HCT116 (cell line): ENCODE measurements at regions not wholly inside any gene's neighbourhood (a gene's known extent, or its start where the extent isn't known, plus 50 kb on each side); places are given as distances from the start of the nearest gene placed in this dataset.

Experiments
- ATAC-seq: fragments of 200-7000 bp; cut with Tn5 transposase; 2 replicates; pipeline ENCODE4 v1.9.1; 2020; ENCODE audit warnings: mild to moderate bottlenecking, moderate library complexity
- BruUV-seq: library from RNA; stranded (reverse); fragments of 400-500 nt; replicated peaks from 2 replicates; lab custom pipeline; 2021; lab: Mats Ljungman, UMichigan
- CTCF ChIA-PET: fragments of 300-600 bp; sonication (Branson Sonifier 250); formaldehyde crosslinking; loops from one replicate; lab custom pipeline; 2021; ENCODE audit warnings: antibody characterized with exemption; lab: Charles Lee
- POLR2A ChIA-PET: fragments of 300-600, 350-600 bp; sonication (Branson Sonifier 250); formaldehyde crosslinking; loops from one replicate; lab custom pipeline; 2021; ENCODE audit warnings: antibody characterized with exemption; lab: Charles Lee
- RAD21 ChIA-PET, 2 experiments: fragments of 300-600 bp; sonication (Branson Sonifier 250); formaldehyde crosslinking; loops; one replicate each; lab custom pipeline; 2023; ENCODE audit warnings: low total read pairs in 2 of 2; ENCODE audit not compliant: uncharacterized antibody in 2 of 2, unreplicated experiment in 2 of 2, low non-redundant PET in 1 of 2; lab: Charles Lee
- DNase-seq: peaks from one replicate; pipeline ENCODE4 v3.0.0-alpha.2; 2010; ENCODE audit warnings: low read depth, low spot score
- H2AFZ ChIP-seq: fragments of 200-600 bp; shearing (Covaris generic), sonication (generic); 2 replicates; pipeline ENCODE4 v1.6.1; 2017; ENCODE audit warnings: low read depth, mixed run types, mixed read lengths, antibody characterized with exemption, low read length; ENCODE audit not compliant: poor library complexity, severe bottlenecking
- H3K27ac ChIP-seq: 2 replicates; pipeline ENCODE4 v1.5.1; 2012; ENCODE audit warnings: low read depth, low read length
- H3K27me3 ChIP-seq: fragments of 200-600 bp; sonication (generic); 2 replicates; pipeline ENCODE4 v1.6.1; 2016; ENCODE audit warnings: mixed run types, low read length, mixed read lengths; ENCODE audit not compliant: insufficient read depth
- H3K36me3 ChIP-seq, 2 experiments: fragments of 200-500 bp in 1 of 2; fragments of 200-600 bp in 1 of 2; sonication (Bioruptor generic) in 1 of 2; sonication (generic) in 1 of 2; 2 replicates each; pipeline versions ENCODE4 v1.5.1 to v1.6.1; 2014 to 2016; ENCODE audit warnings: low read length in 2 of 2, inconsistent platforms in 1 of 2, mixed read lengths in 1 of 2, mixed run types in 1 of 2; ENCODE audit not compliant: insufficient read depth in 2 of 2, control insufficient read depth in 1 of 2
- H3K4me1 ChIP-seq, 2 experiments: fragments of 200-600 bp in 1 of 2; sonication (generic) in 1 of 2; 2 replicates each; pipeline versions ENCODE4 v1.5.1 to v1.6.1; 2012 to 2017; ENCODE audit warnings: low read length in 2 of 2, inconsistent platforms in 1 of 2, mild to moderate bottlenecking in 1 of 2, mixed read lengths in 1 of 2, mixed run types in 1 of 2, moderate library complexity in 1 of 2; ENCODE audit not compliant: insufficient read depth in 2 of 2, control insufficient read depth in 1 of 2
- H3K4me2 ChIP-seq: fragments of 200-600 bp; sonication (generic); 2 replicates; pipeline ENCODE4 v1.6.1; 2017; ENCODE audit warnings: mixed run types, low read length, mixed read lengths
- H3K4me3 ChIP-seq, 2 experiments: fragments of 200-600 bp in 1 of 2; sonication (generic) in 1 of 2; replicated peaks in 1 of 2; 2 replicates each; pipeline ENCODE4 v1.5.1; 2011 to 2016; ENCODE audit warnings: low read length in 2 of 2, control low read depth in 1 of 2, low read depth in 1 of 2, mild to moderate bottlenecking in 1 of 2, mixed read lengths in 1 of 2, mixed run types in 1 of 2
- H3K79me2 ChIP-seq: fragments of 200-600 bp; sonication (generic); 2 replicates; pipeline ENCODE4 v1.6.1; 2017; ENCODE audit warnings: mild to moderate bottlenecking, mixed run types, low read length, moderate library complexity, mixed read lengths; ENCODE audit not compliant: insufficient read depth
- H3K9ac ChIP-seq: fragments of 200-600 bp; sonication (generic); 2 replicates; pipeline ENCODE4 v1.6.1; 2016; ENCODE audit warnings: low read length, mixed read lengths
- H3K9me2 ChIP-seq: fragments of 200-600 bp; sonication (generic), shearing (Covaris generic); 2 replicates; pipeline ENCODE4 v1.6.1; 2017; ENCODE audit warnings: mixed run types, mild to moderate bottlenecking, moderate library complexity; ENCODE audit not compliant: insufficient read depth
- H3K9me3 ChIP-seq, 2 experiments: fragments of 200-500 bp in 1 of 2; fragments of 200-600 bp in 1 of 2; sonication (Bioruptor generic) in 1 of 2; sonication (generic) in 1 of 2; 2 replicates each; pipeline ENCODE4 v1.6.1; 2014 to 2017; ENCODE audit warnings: low read length in 2 of 2, mixed read lengths in 2 of 2, inconsistent platforms in 1 of 2, low read depth in 1 of 2, mild to moderate bottlenecking in 1 of 2, mixed run types in 1 of 2, moderate library complexity in 1 of 2; ENCODE audit not compliant: control insufficient read depth in 1 of 2, insufficient read depth in 1 of 2
- H4K20me1 ChIP-seq: fragments of 200-600 bp; sonication (generic), shearing (Covaris generic); 2 replicates; pipeline ENCODE4 v1.6.1; 2017; ENCODE audit warnings: mixed run types, mild to moderate bottlenecking, moderate library complexity; ENCODE audit not compliant: insufficient read depth
- CEBPB ChIP-seq: IDR thresholded peaks from 2 replicates; pipeline ENCODE4 v1.6.1; 2012; ENCODE audit warnings: low read depth
- CTCF ChIP-seq, 3 experiments: fragments of 200-600 bp in 1 of 3; sonication (generic) in 1 of 3; IDR thresholded peaks in 2 of 3; conservative IDR thresholded peaks in 1 of 3; 2 replicates each; pipeline ENCODE4 v1.5.1; 2012 to 2017; ENCODE audit warnings: low read depth in 2 of 3, low read length in 2 of 3, antibody characterized with exemption in 1 of 3, borderline replicate concordance in 1 of 3, control low read depth in 1 of 3, mild to moderate bottlenecking in 1 of 3, mixed read lengths in 1 of 3, mixed run types in 1 of 3, moderate library complexity in 1 of 3; ENCODE audit not compliant: insufficient read depth in 1 of 3
- ELF1 ChIP-seq: IDR thresholded peaks from 2 replicates; pipeline ENCODE4 v1.6.1; 2012; ENCODE audit warnings: low read depth, borderline replicate concordance
- EZH2phosphoT487 ChIP-seq: fragments of 200-600 bp; IDR thresholded peaks from 2 replicates; pipeline ENCODE4 v1.6.1; 2018; ENCODE audit warnings: antibody characterized with exemption, borderline replicate concordance
- FOSL1 ChIP-seq: IDR thresholded peaks from 2 replicates; pipeline ENCODE4 v1.6.1; 2012; ENCODE audit warnings: low read depth
- JUND ChIP-seq: IDR thresholded peaks from 2 replicates; pipeline ENCODE4 v1.6.1; 2012
- POLR2A ChIP-seq: IDR thresholded peaks from 2 replicates; pipeline ENCODE4 v1.7.0; 2011; ENCODE audit warnings: borderline replicate concordance; ENCODE audit not compliant: insufficient read depth, insufficient read length; ENCODE audit errors: extremely low read depth
- YY1 ChIP-seq: IDR thresholded peaks from 2 replicates; pipeline ENCODE4 v1.6.1; 2011; ENCODE audit warnings: low read length, low read depth, moderate library complexity, mild to moderate bottlenecking; ENCODE audit not compliant: insufficient replicate concordance; ENCODE audit errors: extremely low read depth
- ZNF274 ChIP-seq: fragments of 200-500 bp; sonication (Bioruptor generic); IDR thresholded peaks from 2 replicates; pipeline ENCODE4 v1.6.1; 2014; ENCODE audit warnings: mild to moderate bottlenecking, low read depth, low read length, inconsistent platforms
- intact Hi-C: fragments of 100-400 bp; cut with micrococcal nuclease; formaldehyde crosslinking; loops from 2 replicates; pipeline ENCODE4 v1.10.0; 2022

- CTCF ChIA-PET, result no interaction called here
Measured at GRCh38 chr5:64050296-64050695, 88.1 kb upstream of the HTR1A start.

GRCh38 chr5:64040490-64040889, 78.2 kb upstream of the HTR1A start:
- H2AFZ ChIP-seq, result no peak overlapping the region
- no peak overlapping the region for H3K4me2 ChIP-seq
- no peak overlapping the region for H3K27ac ChIP-seq
- ATAC-seq (no peak), DNase-seq (no peak)
- H3K4me1 ChIP-seq, result no peaks in the 10 kb centered on the region
- intact Hi-C loops, result no loop called here
- no peaks in the 10 kb centered on the region for H3K9me2 ChIP-seq
- no peak overlapping the region for H3K4me3 ChIP-seq
- no peaks in the 10 kb centered on the region for H3K79me2 ChIP-seq
- no peaks in the 10 kb centered on the region for H3K27me3 ChIP-seq
- H3K36me3 ChIP-seq, result no peaks in the 10 kb centered on the region
- no TSS peak for BruUV-seq
- H3K9ac ChIP-seq, result no peak overlapping the region
- TF ChIP-seq YY1 (no peak), FOSL1 (no peak), EZH2phosphoT487 (no peak), CTCF (IDR thresholded peaks at IDR 0.05 in 2 of 3, conservative IDR thresholded peaks at IDR 0.05 in 1 of 3; ENCODE audit: borderline replicate concordance in 1 of 3, insufficient read depth in 1 of 3, low read depth in 2 of 3, low read length in 2 of 3) (peak in 1 of 3 experiments; percentile 22; a peak in 2 of 6 replicates)
- CTCF ChIA-PET, result no interaction called here
- POLR2A ChIA-PET, result no interaction called here
- no peaks in the 10 kb centered on the region for H4K20me1 ChIP-seq
- H3K9me3 ChIP-seq, result peaks cover 0 to 15% of the 10 kb centered on the region in 2 experiments; a peak in 3 of 4 replicates
- RAD21 ChIA-PET, result no interaction called here

More at GRCh38 chr5:64050296-64050695, 88.1 kb upstream of the HTR1A start:
- Histone ChIP-seq H2AFZ (no peak overlapping the region), H3K4me3 (no peak overlapping the region), H3K27me3 (no peaks in the 10 kb centered on the region), H3K9me2 (no peaks in the 10 kb centered on the region), H3K9ac (no peak overlapping the region), H3K27ac (no peak overlapping the region), H3K4me1 (no peaks in the 10 kb centered on the region), H3K4me2 (no peak overlapping the region), H3K9me3 (peaks cover 3 to 25% of the 10 kb centered on the region in 2 experiments; a peak in 3 of 4 replicates), H3K79me2 (no peaks in the 10 kb centered on the region), H4K20me1 (no peaks in the 10 kb centered on the region), H3K36me3 (no peaks in the 10 kb centered on the region)
- POLR2A ChIA-PET, result no interaction called here
- TF ChIP-seq CEBPB (no peak), ELF1 (no peak), ZNF274 (no peak), JUND (no peak), POLR2A (no peak)
- no peak for ATAC-seq
- BruUV-seq, result no TSS peak
- DNase-seq, result no peak
- RAD21 ChIA-PET, result no interaction called here
- intact Hi-C loops, result no loop called here
